ENCODE measurements at regions not wholly inside any gene's neighbourhood (a gene's known extent, or its start where the extent isn't known, plus 50 kb on each side); places are given as distances from the start of the nearest gene placed in this dataset.

GRCh38 chr16:26491101-26491670 lies 575.5 kb upstream of the C16orf82 start:
- DNase-seq (ENCODE audit: low read depth), result no peak
- TF ChIP-seq CTCF (IDR thresholded peaks at IDR 0.05; ENCODE audit: insufficient read depth, low read depth, low read length), result no peak
- CTCF ChIA-PET, result no interaction called here
- H3K27me3 ChIP-seq (ENCODE audit: control insufficient read depth, insufficient read depth, low read length), result no peaks in the 10 kb centered on the region
- no peaks in the 10 kb centered on the region for H3K36me3 ChIP-seq (ENCODE audit: control insufficient read depth, insufficient read depth, low read length)
- POLR2A ChIA-PET, result no interaction called here
- H3K4me3 ChIP-seq (ENCODE audit: low read depth, low read length), result no peak overlapping the region

GRCh38 chr16:26491962-26492361 lies 574.8 kb upstream of the C16orf82 start:
- Histone ChIP-seq H3K4me3 (ENCODE audit: low read depth, low read length) (no peak overlapping the region), H3K36me3 (ENCODE audit: control insufficient read depth, insufficient read depth, low read length) (no peaks in the 10 kb centered on the region), H3K27me3 (ENCODE audit: control insufficient read depth, insufficient read depth, low read length) (no peaks in the 10 kb centered on the region)
- DNase-seq (ENCODE audit: low read depth), result no peak
- TF ChIP-seq CTCF (IDR thresholded peaks at IDR 0.05; ENCODE audit: insufficient read depth, low read depth, low read length), result no peak
- POLR2A ChIA-PET, result no interaction called here
- CTCF ChIA-PET, result no interaction called here

GRCh38 chr16:26493751-26494150 lies 573.0 kb upstream of the C16orf82 start:
- ChIA-PET CTCF (no interaction called here), POLR2A (no interaction called here)
- Histone ChIP-seq H3K4me3 (ENCODE audit: low read depth, low read length) (no peak overlapping the region), H3K27me3 (ENCODE audit: control insufficient read depth, insufficient read depth, low read length) (no peaks in the 10 kb centered on the region), H3K36me3 (ENCODE audit: control insufficient read depth, insufficient read depth, low read length) (no peaks in the 10 kb centered on the region)
- no peak for DNase-seq (ENCODE audit: low read depth)
- TF ChIP-seq CTCF (IDR thresholded peaks at IDR 0.05; ENCODE audit: insufficient read depth, low read depth, low read length), result no peak

- Histone ChIP-seq H3K4me3 (ENCODE audit: low read depth, low read length) (no peak overlapping the region), H3K36me3 (ENCODE audit: control insufficient read depth, insufficient read depth, low read length) (no peaks in the 10 kb centered on the region), H3K27me3 (ENCODE audit: control insufficient read depth, insufficient read depth, low read length) (no peaks in the 10 kb centered on the region)
- no peak for TF ChIP-seq CTCF (IDR thresholded peaks at IDR 0.05; ENCODE audit: insufficient read depth, low read depth, low read length)
- POLR2A ChIA-PET, result no interaction called here
- CTCF ChIA-PET, result no interaction called here
- DNase-seq (ENCODE audit: low read depth), result no peak
Observed at GRCh38 chr16:26497896-26498295, 568.8 kb upstream of the C16orf82 start.

- POLR2A ChIA-PET, result no interaction called here
Observed at GRCh38 chr16:26500326-26500725, 566.4 kb upstream of the C16orf82 start.

More at GRCh38 chr16:26500326-26500725, 566.4 kb upstream of the C16orf82 start:
- no peak for DNase-seq (ENCODE audit: low read depth)
- CTCF ChIA-PET, result no interaction called here
- no peaks in the 10 kb centered on the region for H3K36me3 ChIP-seq (ENCODE audit: control insufficient read depth, insufficient read depth, low read length)
- no peak overlapping the region for H3K4me3 ChIP-seq (ENCODE audit: low read depth, low read length)
- H3K27me3 ChIP-seq (ENCODE audit: control insufficient read depth, insufficient read depth, low read length), result no peaks in the 10 kb centered on the region
- TF ChIP-seq CTCF (IDR thresholded peaks at IDR 0.05; ENCODE audit: insufficient read depth, low read depth, low read length), result no peak
